K562 (cell line): ENCODE measurements at regions not wholly inside any gene's neighbourhood (a gene's known extent, or its start where the extent isn't known, plus 50 kb on each side); places are given as distances from the start of the nearest gene placed in this dataset.

Experiments used
- ATAC-seq: fragments of 200-7000 bp; cut with Tn5 transposase; 3 replicates; pipeline ENCODE4 v1.9.1; 2020; ENCODE audit warnings: moderate library complexity
- BruUV-seq: library from RNA; stranded (reverse); fragments of 400-500 nt; replicated peaks from 2 replicates; lab custom pipeline; 2021; lab: Mats Ljungman, UMichigan
- CTCF ChIA-PET: fragments of 300-600 bp; formaldehyde crosslinking; extraction: SDS; loops from one replicate; lab custom pipeline; 2021; ENCODE audit warnings: low intra/inter-chr PET ratio; lab: Yijun Ruan, JAX
- POLR2A ChIA-PET: fragments of 300-600, 350-650 bp; sonication (Branson Sonifier 250); formaldehyde crosslinking; extraction: SDS; loops from one replicate; lab custom pipeline; 2021; ENCODE audit warnings: antibody characterized with exemption, inconsistent platforms; lab: Yijun Ruan, JAX
- DNase-seq, 4 experiments: peaks; one replicate each; pipeline versions ENCODE4 v3.0.0 to v3.0.0-alpha.2; 2011 to 2018; ENCODE audit warnings: low spot score in 3 of 4, mixed read lengths in 3 of 4; ENCODE audit errors: extremely low read depth in 1 of 4
- FAIRE-seq: peaks from 2 replicates; lab custom pipeline; 2011; peaks lifted over from hg19 to GRCh38; lab: Jason Lieb, UNC
- H2AFZ ChIP-seq: 2 replicates; pipeline ENCODE4 v1.6.0; 2011; ENCODE audit warnings: low read depth, low read length, control low read depth, inconsistent platforms
- H3K27ac ChIP-seq: fragments of 200-600 bp; 3 replicates; pipeline ENCODE4 v1.8.0; 2011; ENCODE audit warnings: low read depth, mild to moderate bottlenecking, control low read depth, inconsistent platforms, low read length, moderate library complexity, mixed read lengths; ENCODE audit errors: extremely low read depth
- H3K27me3 ChIP-seq, 2 experiments: fragments of 300-600 bp in 1 of 2; 2 replicates in 1 of 2; 3 replicates in 1 of 2; pipeline versions ENCODE4 v1.6.0 to v1.8.0; 2011; ENCODE audit warnings: inconsistent platforms in 2 of 2, low read length in 2 of 2, mild to moderate bottlenecking in 1 of 2, mixed read lengths in 1 of 2, moderate library complexity in 1 of 2; ENCODE audit not compliant: control insufficient read depth in 2 of 2, insufficient read depth in 2 of 2
- H3K36me3 ChIP-seq: fragments of 300-600 bp; 3 replicates; pipeline ENCODE4 v1.8.0; 2011; ENCODE audit warnings: mild to moderate bottlenecking, low read length, inconsistent platforms; ENCODE audit not compliant: control insufficient read depth, insufficient read depth
- H3K4me1 ChIP-seq, 2 experiments: fragments of 200-600 bp in 1 of 2; replicated peaks in 1 of 2; 2 replicates in 1 of 2; 3 replicates in 1 of 2; pipeline versions ENCODE4 v1.5.1 to v1.8.0; 2011; ENCODE audit warnings: inconsistent platforms in 2 of 2, low read length in 2 of 2, mild to moderate bottlenecking in 1 of 2, mixed read lengths in 1 of 2, moderate library complexity in 1 of 2; ENCODE audit not compliant: control insufficient read depth in 2 of 2, insufficient read depth in 2 of 2
- H3K4me2 ChIP-seq: 2 replicates; pipeline ENCODE4 v1.6.1; 2011; ENCODE audit warnings: low read length, control low read depth, inconsistent platforms, mixed read lengths; ENCODE audit not compliant: insufficient read depth
- H3K4me3 ChIP-seq: fragments of 200-600 bp; sonication (generic), shearing (Covaris generic); 2 replicates; pipeline ENCODE4 v1.5.1; 2016; ENCODE audit warnings: control low read depth, inconsistent platforms
- H3K79me2 ChIP-seq: fragments of 200-600 bp; 3 replicates; pipeline ENCODE4 v1.8.0; 2011; ENCODE audit warnings: low read length, inconsistent platforms; ENCODE audit not compliant: control insufficient read depth, insufficient read depth
- H3K9ac ChIP-seq, 2 experiments: 2 replicates each; pipeline versions ENCODE4 v1.6.0 to v1.6.1; 2011; ENCODE audit warnings: low read depth in 2 of 2, low read length in 2 of 2, control low read depth in 1 of 2, inconsistent platforms in 1 of 2, mild to moderate bottlenecking in 1 of 2, mixed read lengths in 1 of 2; ENCODE audit not compliant: insufficient read depth in 1 of 2
- H3K9me1 ChIP-seq: one replicate; pipeline ENCODE4 v1.6.0; 2011; ENCODE audit warnings: inconsistent platforms, mild to moderate bottlenecking, low read length, moderate library complexity; ENCODE audit not compliant: control insufficient read depth, insufficient read depth
- H3K9me3 ChIP-seq: replicated peaks from 2 replicates; pipeline ENCODE4 v1.5.1; 2011; ENCODE audit warnings: low read depth, low read length, inconsistent platforms; ENCODE audit not compliant: control insufficient read depth, insufficient read depth
- H4K20me1 ChIP-seq: replicated peaks from 2 replicates; pipeline ENCODE4 v1.6.1; 2011; ENCODE audit warnings: low read length, inconsistent platforms, mixed read lengths; ENCODE audit not compliant: control insufficient read depth, insufficient read depth
- C11orf30 ChIP-seq: fragments of 450-650 bp; IDR thresholded peaks from 2 replicates; pipeline ENCODE4 v1.6.1; 2016; ENCODE audit warnings: low read depth, mild to moderate bottlenecking
- FOXA1 ChIP-seq: fragments of 450-650 bp; IDR thresholded peaks from 2 replicates; pipeline ENCODE4 v1.6.1; 2016; ENCODE audit warnings: mild to moderate bottlenecking, borderline replicate concordance
- MAFG ChIP-seq: fragments of 450-650 bp; conservative IDR thresholded peaks from 2 replicates; pipeline ENCODE4 v1.6.1; 2016; ENCODE audit warnings: missing genetic modification characterization, missing compliant biosample characterization
- MAFK ChIP-seq: IDR thresholded peaks from 2 replicates; pipeline ENCODE4 v1.6.1; 2011; ENCODE audit warnings: low read length, improper control_type of control experiment
- MLX ChIP-seq, 2 experiments: fragments of 450-650 bp in 1 of 2; sonication (generic) in 1 of 2; formaldehyde crosslinking; conservative IDR thresholded peaks; 2 replicates each; pipeline versions ENCODE4 v1.4.0 to v1.8.1; 2020 to 2022; ENCODE audit warnings: mild to moderate bottlenecking in 1 of 2, missing genetic modification reagents in 1 of 2
- MXI1 ChIP-seq: IDR thresholded peaks from 2 replicates; pipeline ENCODE4 v1.6.1; 2011; ENCODE audit warnings: low read depth, mild to moderate bottlenecking, improper control_type of control experiment, low read length
- NKRF ChIP-seq: fragments of 450-650 bp; IDR thresholded peaks from 2 replicates; pipeline ENCODE4 v1.6.1; 2016; ENCODE audit warnings: borderline replicate concordance
- PCBP2 ChIP-seq: fragments of 200-400 bp; formaldehyde crosslinking; IDR thresholded peaks from 2 replicates; pipeline ENCODE4 v1.6.1; 2018; ENCODE audit warnings: low read length, low read depth, mild to moderate bottlenecking, moderate library complexity; ENCODE audit not compliant: poor library complexity, severe bottlenecking
- ZNF316 ChIP-seq: fragments of 450-650 bp; IDR thresholded peaks from 2 replicates; pipeline ENCODE4 v1.6.1; 2016
- WGBS: fragments of 100-300 bp; shearing (Covaris generic); methylation state at CpG from one replicate; pipeline ENCODE4 v1.1.6; 2016; ENCODE audit warnings: low coverage, mixed read lengths; ENCODE audit not compliant: insufficient coverage; ENCODE audit errors: missing lambda C conversion rate; 5-methylcytosine and 5-hydroxymethylcytosine counted together
- in situ Hi-C: fragments of 300-500 bp; cut with MboI; formaldehyde crosslinking; loops from 4 replicates; pipeline ENCODE4 v1.15.0; 2018; ENCODE audit warnings: inconsistent platforms, mixed read lengths
- intact Hi-C: fragments of 100-400 bp; cut with micrococcal nuclease; formaldehyde crosslinking; loops from 2 replicates; pipeline ENCODE4 v1.14.2; 2022
- TF ChIP-seq, protein P1 (sequence below): sonication (generic); formaldehyde crosslinking; IDR thresholded peaks from 2 replicates; pipeline ENCODE4 v1.8.0; 2022; ENCODE audit warnings: mild to moderate bottlenecking, missing genetic modification reagents

GRCh38 chr12:66032739-66033138, 97.8 kb downstream of the LLPH start (continued):
- TF ChIP-seq, protein P1, sequence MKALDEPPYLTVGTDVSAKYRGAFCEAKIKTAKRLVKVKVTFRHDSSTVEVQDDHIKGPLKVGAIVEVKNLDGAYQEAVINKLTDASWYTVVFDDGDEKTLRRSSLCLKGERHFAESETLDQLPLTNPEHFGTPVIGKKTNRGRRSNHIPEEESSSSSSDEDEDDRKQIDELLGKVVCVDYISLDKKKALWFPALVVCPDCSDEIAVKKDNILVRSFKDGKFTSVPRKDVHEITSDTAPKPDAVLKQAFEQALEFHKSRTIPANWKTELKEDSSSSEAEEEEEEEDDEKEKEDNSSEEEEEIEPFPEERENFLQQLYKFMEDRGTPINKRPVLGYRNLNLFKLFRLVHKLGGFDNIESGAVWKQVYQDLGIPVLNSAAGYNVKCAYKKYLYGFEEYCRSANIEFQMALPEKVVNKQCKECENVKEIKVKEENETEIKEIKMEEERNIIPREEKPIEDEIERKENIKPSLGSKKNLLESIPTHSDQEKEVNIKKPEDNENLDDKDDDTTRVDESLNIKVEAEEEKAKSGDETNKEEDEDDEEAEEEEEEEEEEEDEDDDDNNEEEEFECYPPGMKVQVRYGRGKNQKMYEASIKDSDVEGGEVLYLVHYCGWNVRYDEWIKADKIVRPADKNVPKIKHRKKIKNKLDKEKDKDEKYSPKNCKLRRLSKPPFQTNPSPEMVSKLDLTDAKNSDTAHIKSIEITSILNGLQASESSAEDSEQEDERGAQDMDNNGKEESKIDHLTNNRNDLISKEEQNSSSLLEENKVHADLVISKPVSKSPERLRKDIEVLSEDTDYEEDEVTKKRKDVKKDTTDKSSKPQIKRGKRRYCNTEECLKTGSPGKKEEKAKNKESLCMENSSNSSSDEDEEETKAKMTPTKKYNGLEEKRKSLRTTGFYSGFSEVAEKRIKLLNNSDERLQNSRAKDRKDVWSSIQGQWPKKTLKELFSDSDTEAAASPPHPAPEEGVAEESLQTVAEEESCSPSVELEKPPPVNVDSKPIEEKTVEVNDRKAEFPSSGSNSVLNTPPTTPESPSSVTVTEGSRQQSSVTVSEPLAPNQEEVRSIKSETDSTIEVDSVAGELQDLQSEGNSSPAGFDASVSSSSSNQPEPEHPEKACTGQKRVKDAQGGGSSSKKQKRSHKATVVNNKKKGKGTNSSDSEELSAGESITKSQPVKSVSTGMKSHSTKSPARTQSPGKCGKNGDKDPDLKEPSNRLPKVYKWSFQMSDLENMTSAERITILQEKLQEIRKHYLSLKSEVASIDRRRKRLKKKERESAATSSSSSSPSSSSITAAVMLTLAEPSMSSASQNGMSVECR = no peak
- TF ChIP-seq, all 486 proteins: peak for 0

DNA sequence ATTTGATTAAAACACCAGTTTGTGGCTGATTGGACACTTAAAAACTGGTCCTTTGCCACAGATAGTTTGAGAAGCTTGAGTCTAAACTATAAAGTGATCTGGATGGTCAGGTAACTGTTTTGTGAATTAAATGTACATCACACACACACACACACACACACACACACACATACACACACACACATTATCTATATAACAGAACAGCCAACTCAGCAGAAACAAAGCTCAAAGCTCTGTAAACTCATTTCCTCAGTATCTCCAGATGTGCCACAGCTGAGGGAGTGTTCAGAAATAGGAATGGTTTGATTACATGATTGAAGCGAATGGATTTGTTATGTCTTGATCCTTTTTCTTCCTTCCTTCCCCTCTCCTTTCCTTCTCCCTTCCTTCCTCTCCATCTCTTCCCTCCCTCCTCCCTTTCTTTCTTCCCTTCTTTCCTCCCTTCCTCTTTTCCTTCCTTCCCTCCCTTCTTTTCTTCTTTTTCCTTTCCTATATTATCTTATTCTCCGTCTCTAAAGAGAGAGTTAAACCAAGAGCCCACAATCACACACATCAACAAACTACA, 100.3 kb downstream of the LLPH start:
- Histone ChIP-seq H3K27me3 (no peaks in the 10 kb centered on the region), H3K36me3 (no peaks in the 10 kb centered on the region), H3K9me1 (no peaks in the 10 kb centered on the region), H3K4me3 (no peak overlapping the region), H3K9ac (no peak overlapping the region)
- intact Hi-C loops = no loop called here
- no TSS peak for BruUV-seq
- ATAC-seq = no peak
- 0% methylated on average over 2 of the region's 2 CpGs for WGBS
- TF ChIP-seq MLX (CRISPR knock-in tag; conservative IDR thresholded peaks at IDR 0.05) (no peak), ZNF316 (peak; percentile 81), PCBP2 (peak; percentile 84), MXI1 (no peak), MAFK (peak; percentile 41; the same call in 1 of the 2 replicates), NKRF (no peak), FOXA1 (no peak), MAFG (tag) (peak; percentile 66), C11orf30 (peak; percentile 79)
- TF ChIP-seq, all 486 proteins: peak for 5
- H2AFZ ChIP-seq = no peak overlapping the region
- H3K9me3 ChIP-seq = no peaks in the 10 kb centered on the region
- in situ Hi-C loops = no loop called here
- no peaks in the 10 kb centered on the region for H3K4me1 ChIP-seq
- ChIA-PET CTCF (no interaction called here), POLR2A (no interaction called here)
- H3K79me2 ChIP-seq = no peaks in the 10 kb centered on the region
- FAIRE-seq (no peak), DNase-seq (no peak)
- no peak overlapping the region for H3K4me2 ChIP-seq
- H3K27ac ChIP-seq = no peak overlapping the region
- no peaks in the 10 kb centered on the region for H4K20me1 ChIP-seq
